Smooth muscle cell (in vitro differentiated cells): ENCODE measurements at regions not wholly inside any gene's neighbourhood (a gene's known extent, or its start where the extent isn't known, plus 50 kb on each side); places are given as distances from the start of the nearest gene placed in this dataset.

ENCODE experiments used
- DNase-seq: peaks from one replicate; lab custom pipeline; 2025; ENCODE audit not compliant: unreplicated experiment; lab: John Stamatoyannopoulos, UW
- H2AFZ ChIP-seq: fragments of 200-600 bp; sonication (generic); 2 replicates; pipeline ENCODE4 v1.6.0; 2016; ENCODE audit warnings: antibody characterized with exemption, low read depth, mild to moderate bottlenecking
- H3F3A ChIP-seq: fragments of 200-600 bp; sonication (generic); 2 replicates; pipeline ENCODE4 v1.6.0; 2017; ENCODE audit warnings: antibody characterized with exemption, low read depth
- H3K27ac ChIP-seq: fragments of 200-600 bp; sonication (generic); 2 replicates; pipeline ENCODE4 v1.5.1; 2016; ENCODE audit warnings: low read depth, mild to moderate bottlenecking
- H3K27me3 ChIP-seq: fragments of 200-600 bp; sonication (generic); 2 replicates; pipeline ENCODE4 v1.6.1; 2016; ENCODE audit warnings: low read depth, mild to moderate bottlenecking
- H3K36me3 ChIP-seq: fragments of 200-600 bp; sonication (generic); 2 replicates; pipeline ENCODE4 v1.5.1; 2016; ENCODE audit warnings: low read depth
- H3K4me1 ChIP-seq: fragments of 200-600 bp; sonication (generic); 2 replicates; pipeline ENCODE4 v1.5.1; 2016; ENCODE audit warnings: low read depth
- H3K4me2 ChIP-seq: fragments of 200-600 bp; sonication (generic); 2 replicates; pipeline ENCODE4 v1.6.0; 2016; ENCODE audit warnings: mild to moderate bottlenecking
- H3K4me3 ChIP-seq: fragments of 200-600 bp; sonication (generic); 2 replicates; pipeline ENCODE4 v1.5.1; 2016; ENCODE audit warnings: mild to moderate bottlenecking
- H3K79me2 ChIP-seq: fragments of 200-600 bp; sonication (generic); 2 replicates; pipeline ENCODE4 v1.6.0; 2016; ENCODE audit warnings: low read depth, mild to moderate bottlenecking
- H3K9ac ChIP-seq: fragments of 200-600 bp; sonication (generic); 2 replicates; pipeline ENCODE4 v1.6.0; 2016; ENCODE audit warnings: low read depth
- H3K9me3 ChIP-seq: fragments of 200-600 bp; sonication (generic); replicated peaks from 2 replicates; pipeline ENCODE4 v1.5.1; 2016; ENCODE audit warnings: low read depth
- H4K20me1 ChIP-seq: fragments of 200-600 bp; sonication (generic); 2 replicates; pipeline ENCODE4 v1.6.0; 2016; ENCODE audit warnings: low read depth
- CTCF ChIP-seq: fragments of 200-600 bp; sonication (generic); IDR thresholded peaks from 2 replicates; pipeline ENCODE4 v1.5.1; 2017; ENCODE audit warnings: borderline replicate concordance, mild to moderate bottlenecking, antibody characterized with exemption; ENCODE audit not compliant: insufficient read depth, poor library complexity, severe bottlenecking
- WGBS: methylation state at CpG from one replicate; pipeline ENCODE4 v1.1.7; 2016; ENCODE audit warnings: low lambda C conversion rate; 5-methylcytosine and 5-hydroxymethylcytosine counted together

- H2AFZ ChIP-seq, result no peak overlapping the region
- H3F3A ChIP-seq, result no peaks in the 10 kb centered on the region
- no peak overlapping the region for H3K4me3 ChIP-seq
- no peak overlapping the region for H3K9ac ChIP-seq
- H3K4me1 ChIP-seq, result no peaks in the 10 kb centered on the region
- H3K79me2 ChIP-seq, result no peaks in the 10 kb centered on the region
- no peaks in the 10 kb centered on the region for H3K36me3 ChIP-seq
- H3K9me3 ChIP-seq, result no peaks in the 10 kb centered on the region
- no peaks in the 10 kb centered on the region for H3K27me3 ChIP-seq
- no peak for DNase-seq
- H3K4me2 ChIP-seq, result no peak overlapping the region
- WGBS, result 45% methylated on average over 1 of the region's 1 CpG
- no peaks in the 10 kb centered on the region for H4K20me1 ChIP-seq
- peak overlapping the region; percentile 8 for H3K27ac ChIP-seq
- TF ChIP-seq CTCF, result no peak
These were observed 405.4 kb downstream of the TMEM232 start for GRCh38 chr5:110321117-110321516.

- 100% methylated on average over 1 of the region's 1 CpG for WGBS
- no peak overlapping the region for H3K9ac ChIP-seq
- no peaks in the 10 kb centered on the region for H3F3A ChIP-seq
- H3K27me3 ChIP-seq, result no peaks in the 10 kb centered on the region
- no peak overlapping the region for H3K4me3 ChIP-seq
- no peaks in the 10 kb centered on the region for H3K9me3 ChIP-seq
- no peaks in the 10 kb centered on the region for H3K36me3 ChIP-seq
- no peak overlapping the region for H3K27ac ChIP-seq
- DNase-seq, result no peak
- no peak overlapping the region for H3K4me2 ChIP-seq
- no peak overlapping the region for H2AFZ ChIP-seq
- no peaks in the 10 kb centered on the region for H3K4me1 ChIP-seq
- no peaks in the 10 kb centered on the region for H3K79me2 ChIP-seq
- TF ChIP-seq CTCF, result no peak
- H4K20me1 ChIP-seq, result no peaks in the 10 kb centered on the region
These were observed 403.1 kb downstream of the TMEM232 start for GRCh38 chr5:110323357-110323756.

DNA sequence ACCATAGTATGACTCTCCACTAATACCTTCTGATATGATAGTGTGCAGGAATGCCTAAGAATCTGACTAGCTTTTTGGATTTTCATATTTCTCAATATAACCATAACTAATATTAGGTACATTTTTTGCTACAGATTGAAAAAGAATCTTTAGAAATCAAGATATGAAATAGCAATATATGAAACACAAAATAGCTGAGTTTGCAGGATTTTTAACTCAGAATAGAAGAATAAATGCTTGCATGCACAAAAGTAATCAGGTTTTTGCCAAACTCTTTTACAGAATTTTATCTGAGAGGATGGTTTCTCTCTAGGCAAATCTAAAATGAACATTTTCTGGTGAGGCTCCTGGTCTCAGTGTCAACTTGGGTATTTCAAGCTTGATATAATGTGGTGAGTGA is 402.6 kb downstream of the TMEM232 start:
- no peak overlapping the region for H3K4me2 ChIP-seq
- no peak for DNase-seq
- H3K79me2 ChIP-seq, result no peaks in the 10 kb centered on the region
- H2AFZ ChIP-seq, result no peak overlapping the region
- no peak overlapping the region for H3K4me3 ChIP-seq
- H3K36me3 ChIP-seq, result no peaks in the 10 kb centered on the region
- no peak for TF ChIP-seq CTCF
- no peaks in the 10 kb centered on the region for H3K9me3 ChIP-seq
- no peak overlapping the region for H3K9ac ChIP-seq
- H3K27me3 ChIP-seq, result no peaks in the 10 kb centered on the region
- H3F3A ChIP-seq, result no peaks in the 10 kb centered on the region
- H3K4me1 ChIP-seq, result no peaks in the 10 kb centered on the region
- no peaks in the 10 kb centered on the region for H4K20me1 ChIP-seq
- no peak overlapping the region for H3K27ac ChIP-seq

GRCh38 chr5:110324876-110325275 is 401.6 kb downstream of the TMEM232 start:
- 66% methylated on average over 1 of the region's 1 CpG for WGBS
- Histone ChIP-seq H4K20me1 (no peaks in the 10 kb centered on the region), H3K4me2 (no peak overlapping the region), H3K9ac (no peak overlapping the region), H3K27me3 (no peaks in the 10 kb centered on the region), H3K36me3 (no peaks in the 10 kb centered on the region), H3K4me1 (no peaks in the 10 kb centered on the region), H3K4me3 (no peak overlapping the region), H2AFZ (no peak overlapping the region), H3K9me3 (no peaks in the 10 kb centered on the region), H3K79me2 (no peaks in the 10 kb centered on the region), H3F3A (no peaks in the 10 kb centered on the region), H3K27ac (no peak overlapping the region)
- no peak for DNase-seq
- TF ChIP-seq CTCF, result no peak
